NCI-H446 (cell line): ENCODE measurements at regions not wholly inside any gene's neighbourhood (a gene's known extent, or its start where the extent isn't known, plus 50 kb on each side); places are given as distances from the start of the nearest gene placed in this dataset.

Source experiments
- DNase-seq, 2 experiments: peaks; one replicate each; lab custom pipeline; 2025; lab: John Stamatoyannopoulos, UW

DNA sequence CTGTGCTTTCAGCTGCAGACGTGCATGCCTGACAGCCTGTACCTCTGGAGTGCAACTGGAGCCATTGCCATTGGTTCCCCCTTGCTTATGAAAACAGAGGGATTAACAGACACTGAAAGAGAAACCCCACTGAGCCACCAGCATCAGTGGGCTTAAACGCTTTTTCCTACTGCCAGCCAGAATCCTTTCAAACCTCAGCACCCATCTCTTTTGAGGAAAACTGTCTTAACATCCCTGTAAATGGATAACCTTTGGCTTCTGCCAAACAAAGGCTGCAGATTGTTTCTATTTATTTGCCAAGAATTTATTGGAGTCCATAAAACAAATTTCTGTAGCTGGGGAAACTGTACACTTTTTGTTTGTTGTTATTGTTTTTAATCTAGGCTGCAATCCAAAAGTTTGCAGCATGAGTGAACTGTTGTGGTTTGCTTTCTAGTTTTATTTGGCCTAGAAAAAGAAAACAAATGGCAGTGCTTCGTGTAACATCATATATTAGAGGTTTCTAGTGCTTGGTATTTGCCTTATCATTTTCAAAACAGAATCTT lies 369.2 kb upstream of the IL12A start:
- DNase-seq, result no peak

DNA sequence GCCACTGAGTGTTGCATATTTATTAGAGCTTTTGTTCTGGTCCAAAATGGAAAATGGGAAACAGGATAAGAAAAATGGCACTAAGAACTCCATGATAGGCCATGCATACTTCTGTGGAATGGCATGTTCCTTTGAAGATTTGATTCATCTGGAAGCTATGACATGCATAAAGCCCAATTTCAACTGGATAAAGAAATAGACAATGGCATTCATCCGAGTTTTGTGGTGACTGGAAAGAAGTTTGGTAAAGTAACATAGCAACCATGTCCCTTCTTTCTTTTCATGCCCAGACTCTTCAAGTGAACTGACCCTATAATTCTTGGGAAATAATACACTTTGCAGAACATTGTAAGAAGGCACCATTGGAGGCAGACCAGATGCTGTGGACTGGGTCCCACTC lies 368.4 kb upstream of the IL12A start:
- DNase-seq, result no peak

DNA sequence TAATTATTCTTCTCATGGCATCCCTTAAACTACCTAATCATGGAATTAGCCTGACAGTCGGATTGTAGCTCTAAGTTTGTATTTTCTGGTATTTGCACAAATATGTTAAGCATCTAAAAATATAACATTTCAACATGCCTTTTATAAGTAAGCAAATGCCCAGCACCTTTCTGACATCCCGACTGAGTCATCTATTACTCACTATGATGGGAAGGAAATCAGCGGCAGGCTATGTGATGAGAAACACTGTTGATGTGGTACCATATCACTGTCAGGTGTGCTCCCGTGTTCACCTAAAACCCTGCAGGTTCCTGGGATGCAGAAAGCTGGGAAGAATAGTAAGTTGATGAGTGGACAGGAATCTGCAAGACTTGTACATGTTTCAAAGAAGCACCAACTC lies 367.8 kb upstream of the IL12A start:
- no peak for DNase-seq

GRCh38 chr3:159624616-159625015 lies 364.0 kb upstream of the IL12A start:
- DNase-seq, result no peak

DNA sequence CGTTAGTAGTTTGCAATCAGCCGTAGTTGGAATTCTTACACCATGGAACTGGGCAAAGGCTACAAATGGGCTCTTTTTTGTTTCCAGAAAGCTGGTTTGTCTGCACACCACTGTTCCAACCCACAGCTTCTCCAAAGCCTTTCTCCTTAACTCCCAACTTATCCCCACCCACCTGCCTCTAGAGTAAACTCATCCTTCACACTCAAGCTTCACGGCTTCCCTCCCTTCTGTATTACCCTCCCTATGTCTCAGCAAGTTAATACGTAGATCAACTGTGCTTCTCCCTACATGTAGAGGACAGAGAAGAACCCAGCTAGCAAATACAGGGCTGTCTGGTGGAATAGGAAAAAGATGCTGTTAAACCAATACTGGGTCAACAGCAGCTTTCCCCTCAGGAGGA lies 363.0 kb upstream of the IL12A start:
- no peak for DNase-seq

- DNase-seq, result no peak
Measured at GRCh38 chr3:159626598-159626997, 362.0 kb upstream of the IL12A start.

- DNase-seq, result no peak
Measured at GRCh38 chr3:159627229-159627628, 361.4 kb upstream of the IL12A start.

DNA sequence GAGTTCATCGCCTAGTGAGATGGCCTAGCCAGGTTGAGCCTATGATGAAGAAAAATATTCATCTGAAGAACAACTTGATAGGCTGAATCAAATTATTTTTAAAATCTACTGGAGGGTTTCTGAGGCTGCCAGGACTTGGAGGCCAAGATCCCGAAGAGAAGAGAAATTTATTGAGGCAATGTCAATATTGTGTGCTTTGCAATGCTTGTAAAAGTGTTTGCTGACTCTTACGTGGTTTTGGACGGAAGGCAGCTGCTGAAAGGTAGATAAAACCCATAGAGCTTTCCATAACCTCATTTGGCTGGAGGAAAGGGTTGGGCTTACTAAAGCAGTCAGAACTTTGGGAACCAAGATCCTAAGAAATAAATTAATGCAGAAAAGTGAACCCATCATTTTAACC lies 361.0 kb upstream of the IL12A start:
- no peak for DNase-seq

DNA sequence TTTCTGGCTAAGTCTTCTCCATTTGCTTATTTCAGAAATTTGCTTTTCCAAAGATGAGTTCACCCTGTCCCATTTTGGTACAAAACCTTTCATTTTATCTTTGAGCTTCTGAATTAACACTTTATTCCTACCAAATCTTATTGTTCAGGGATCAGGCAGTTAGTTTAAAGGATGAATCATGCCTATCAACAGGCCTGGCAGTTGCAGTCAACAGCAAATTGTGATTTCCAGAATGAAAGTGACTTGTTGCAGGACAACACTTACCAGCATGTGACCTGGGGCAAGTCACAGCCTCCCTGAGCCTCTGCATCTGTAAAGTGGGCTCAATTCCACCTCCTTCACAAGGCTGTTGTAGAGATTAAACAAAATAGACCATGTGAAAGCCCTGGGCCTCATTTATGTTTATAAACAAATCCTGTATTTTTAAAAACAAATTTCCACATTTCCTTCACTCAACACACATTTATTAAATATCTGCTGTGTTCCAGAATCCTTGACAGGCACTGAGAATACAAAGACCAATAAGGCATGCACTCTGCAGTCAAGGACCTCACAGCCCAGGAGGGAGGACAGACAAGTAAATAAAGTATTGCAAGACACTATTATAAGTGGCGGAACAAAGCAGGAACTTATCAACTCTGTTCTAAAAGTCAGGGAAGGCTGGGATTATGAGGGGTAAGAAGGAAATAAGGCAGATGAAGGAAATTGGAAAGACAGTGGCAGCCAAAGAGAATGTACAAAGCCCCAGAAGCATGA lies 359.1 kb upstream of the IL12A start:
- no peak for DNase-seq

- DNase-seq, result no peak
Measured at GRCh38 chr3:159631226-159631625, 357.4 kb upstream of the IL12A start.

GRCh38 chr3:159632128-159632527 lies 356.5 kb upstream of the IL12A start:
- no peak for DNase-seq

DNA sequence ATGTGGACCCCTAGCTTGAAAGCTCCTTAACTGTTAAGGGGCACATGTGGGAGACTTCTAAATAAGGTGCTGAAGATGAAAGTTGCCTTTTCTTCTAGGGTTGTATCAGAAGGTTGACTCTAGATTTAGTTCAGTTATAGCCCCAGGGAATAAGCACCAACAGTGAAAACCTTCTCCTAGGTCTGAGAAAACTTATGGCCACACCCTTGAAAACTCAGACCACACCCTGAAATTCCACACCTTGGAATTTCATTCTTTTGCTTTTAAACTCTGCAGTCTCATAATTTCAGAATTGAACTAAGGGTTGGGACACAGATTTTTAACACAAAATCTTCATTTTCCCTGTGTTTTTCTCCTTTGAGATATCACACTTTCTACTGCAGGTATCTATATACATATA lies 355.8 kb upstream of the IL12A start:
- DNase-seq, result no peak

DNA sequence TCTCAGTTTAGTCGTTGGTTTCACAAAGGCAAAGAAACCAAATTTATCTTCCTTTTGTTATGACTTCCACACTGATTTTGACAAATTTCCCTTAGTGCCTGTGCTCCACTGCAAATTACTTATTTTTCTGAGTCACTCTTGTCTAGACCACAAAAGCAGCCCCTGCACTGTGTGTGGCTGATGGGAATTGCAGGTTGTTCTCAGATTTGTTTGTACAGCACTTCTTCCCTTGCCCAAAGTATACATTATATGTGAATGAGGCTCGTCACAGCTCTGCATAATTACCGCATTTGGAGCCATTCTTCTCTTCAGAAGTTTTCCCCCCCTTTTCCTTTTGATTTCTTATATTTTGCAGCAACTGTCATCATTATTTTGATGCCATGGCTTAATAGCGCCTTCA lies 354.2 kb upstream of the IL12A start:
- DNase-seq, result no peak

GRCh38 chr3:159635047-159635641 lies 353.5 kb upstream of the IL12A start:
- DNase-seq, result no peak

DNA sequence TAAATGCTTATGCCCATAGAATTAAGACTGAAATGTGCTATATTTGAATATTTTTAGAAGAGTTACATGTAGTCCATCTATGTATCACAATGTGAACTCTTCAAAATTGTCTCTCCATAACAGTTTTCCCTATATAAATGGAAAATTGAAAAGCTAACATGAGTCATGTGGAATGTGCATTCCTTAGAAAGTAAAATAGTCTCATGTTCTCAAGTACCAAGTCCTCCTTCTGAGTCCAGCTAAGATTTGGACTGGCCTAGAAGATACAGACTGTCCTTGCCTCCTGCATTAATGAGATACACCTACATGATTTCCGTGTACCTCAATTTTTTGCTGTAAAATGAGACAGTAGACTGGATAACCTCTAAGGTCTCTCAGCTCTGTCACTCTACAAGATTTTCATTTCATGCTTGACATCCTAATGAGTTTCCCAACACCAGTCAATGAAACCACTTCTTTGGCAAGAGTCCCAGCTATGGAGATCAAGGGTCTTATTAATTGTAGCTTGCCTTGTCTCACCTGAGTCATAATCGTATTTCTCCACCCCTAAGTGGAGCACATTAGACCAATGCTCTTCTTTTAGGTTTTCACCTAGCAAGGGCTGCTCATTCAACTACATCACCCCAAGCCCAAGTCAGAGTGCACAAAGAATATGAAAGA lies 350.6 kb upstream of the IL12A start:
- DNase-seq, result no peak

DNA sequence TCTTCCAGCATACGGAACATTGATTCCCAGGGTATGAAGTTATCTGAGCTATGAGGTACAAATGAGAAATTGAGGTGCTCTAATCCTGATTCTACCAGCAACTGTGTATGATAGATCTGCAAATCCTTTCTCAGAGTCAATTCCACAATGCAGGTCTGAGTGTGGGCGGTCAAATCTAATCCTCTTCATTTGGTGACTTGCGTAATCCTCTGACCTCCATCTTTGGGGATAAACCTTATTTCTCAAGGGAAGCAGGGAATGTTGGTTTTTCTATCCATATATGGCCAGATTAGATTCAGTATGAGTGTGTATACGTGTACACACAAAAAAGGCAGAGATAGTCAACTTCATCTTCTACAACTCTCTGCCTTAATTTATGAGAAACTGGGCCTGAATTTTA lies 348.4 kb upstream of the IL12A start:
- DNase-seq, result no peak

DNA sequence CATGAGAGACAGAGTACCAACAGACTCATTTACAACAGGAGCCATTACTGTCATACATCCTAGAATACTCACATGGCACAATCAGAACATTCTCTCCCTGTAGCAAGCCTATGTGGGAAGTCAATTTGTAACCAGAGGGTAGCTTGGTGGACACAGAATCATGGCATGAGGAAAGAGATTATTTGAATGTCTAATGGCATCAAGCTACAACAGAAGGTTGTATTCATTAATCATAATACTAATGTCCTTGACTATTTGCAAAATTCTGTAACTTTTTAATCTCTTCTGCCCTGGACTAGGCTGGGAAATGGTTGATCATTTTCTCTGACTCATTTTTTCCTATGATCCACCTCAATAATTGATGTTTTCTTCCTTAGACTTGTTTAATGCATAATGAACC lies 345.2 kb upstream of the IL12A start:
- no peak for DNase-seq

DNA sequence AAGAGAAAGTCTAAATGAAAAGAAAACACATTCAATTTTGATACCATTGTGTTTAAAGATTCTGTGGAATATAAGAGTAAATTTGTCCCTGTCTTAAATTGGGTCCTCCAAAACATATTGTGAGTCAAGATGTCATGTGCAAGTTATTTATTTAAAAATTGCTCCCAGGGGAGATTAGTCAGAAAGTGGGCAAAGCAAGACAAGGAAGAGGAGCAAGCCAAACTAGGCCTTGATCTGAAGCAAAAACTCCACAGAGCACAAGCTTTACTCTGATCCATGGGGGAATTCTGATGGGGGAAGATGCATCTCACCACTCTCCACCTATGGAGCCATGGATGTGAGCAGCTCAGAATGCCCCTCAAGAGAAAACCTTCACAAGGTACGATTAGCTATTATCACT lies 342.8 kb upstream of the IL12A start:
- no peak for DNase-seq

- peak; percentile 21 to 37 for DNase-seq
Measured at GRCh38 chr3:159649951-159650350, 338.7 kb upstream of the IL12A start.

- DNase-seq, result no peak
Measured at GRCh38 chr3:159650726-159651125, 337.9 kb upstream of the IL12A start.

GRCh38 chr3:159652452-159652851 lies 336.2 kb upstream of the IL12A start:
- no peak for DNase-seq

- no peak for DNase-seq
Measured at GRCh38 chr3:159654183-159655134, 334.2 kb upstream of the IL12A start.
